SK-N-MC (cell line): ENCODE measurements at regions not wholly inside any gene's neighbourhood (a gene's known extent, or its start where the extent isn't known, plus 50 kb on each side); places are given as distances from the start of the nearest gene placed in this dataset.

Experiments
- EZH2 ChIP-seq: fragments of 200-600 bp; sonication (generic); IDR thresholded peaks from one replicate; pipeline ENCODE4 v1.6.1; 2017; ENCODE audit warnings: antibody characterized with exemption
- POLR2AphosphoS5 ChIP-seq: IDR thresholded peaks from 2 replicates; pipeline ENCODE4 v1.6.1; 2012; ENCODE audit warnings: mild to moderate bottlenecking, low read depth, low read length, borderline replicate concordance

GRCh38 chr4:149102765-149103164, 660.6 kb upstream of the NR3C2 start:
- no peak for TF ChIP-seq EZH2
- TF ChIP-seq POLR2AphosphoS5: no peak
